Heart left ventricle (tissue), 16 donors: ENCODE measurements at regions not wholly inside any gene's neighbourhood (a gene's known extent, or its start where the extent isn't known, plus 50 kb on each side); places are given as distances from the start of the nearest gene placed in this dataset.

ENCODE experiments used
- ATAC-seq, 4 donors: fragments of 200-7000 bp; cut with Tn5 transposase; one replicate each; pipeline ENCODE4 v1.9.1; 2020 to 2022; ENCODE audit warnings: moderate library complexity in 4 of 4, mild to moderate bottlenecking in 3 of 4, moderate number of reproducible peaks in 1 of 4
- DNase-seq, 5 donors: peaks; one replicate each; pipeline ENCODE4 v3.0.0-alpha.2; 2020
- H3K27ac ChIP-seq, 12 donors: fragments of 200-600 bp; sonication (generic) in 4 of 12; one replicate each; pipeline versions ENCODE4 v1.5.0 to v1.8.0; 2016 to 2022; ENCODE audit warnings: mild to moderate bottlenecking in 2 of 12
- H3K27me3 ChIP-seq, 9 donors: fragments of 200-600 bp; sonication (generic) in 2 of 9; one replicate each; pipeline versions ENCODE4 v1.5.1 to v1.8.0; 2016 to 2022; ENCODE audit warnings: mild to moderate bottlenecking in 3 of 9
- H3K36me3 ChIP-seq, 9 donors: fragments of 200-600 bp; sonication (generic) in 2 of 9; one replicate each; pipeline versions ENCODE4 v1.5.0 to v1.8.0; 2018 to 2022; ENCODE audit warnings: mild to moderate bottlenecking in 2 of 9
- H3K4me1 ChIP-seq, 12 donors: fragments of 200-600 bp; sonication (generic) in 4 of 12; one replicate each; pipeline versions ENCODE4 v1.5.0 to v1.8.0; 2016 to 2022; ENCODE audit warnings: mild to moderate bottlenecking in 3 of 12
- H3K4me3 ChIP-seq, 12 donors: fragments of 200-600 bp; sonication (generic) in 4 of 12; one replicate each; pipeline versions ENCODE4 v1.5.0 to v1.8.0; 2017 to 2022; ENCODE audit warnings: mild to moderate bottlenecking in 9 of 12, moderate library complexity in 4 of 12
- H3K9me3 ChIP-seq, 12 donors: fragments of 200-600 bp; sonication (generic) in 4 of 12; one replicate each; pipeline versions ENCODE4 v1.5.0 to v1.8.0; 2016 to 2022; ENCODE audit warnings: mild to moderate bottlenecking in 1 of 12
- POLR2A ChIP-seq, 2 donors: fragments of 450-650 bp; IDR thresholded peaks; one replicate each; pipeline ENCODE4 v1.6.1; 2017; ENCODE audit warnings: antibody characterized with exemption in 2 of 2, mild to moderate bottlenecking in 2 of 2, moderate library complexity in 2 of 2
- WGBS, 4 donors: extraction: QIAGEN DNeasy Blood & Tissue Kit in 2 of 4; methylation state at CpG; one replicate each; pipeline versions ENCODE4 v1.1.5 to v1.1.7; 2013 to 2018; 5-methylcytosine and 5-hydroxymethylcytosine counted together
- intact Hi-C, 10 donors: fragments of 100-400 bp; cut with DNase I; formaldehyde crosslinking; loops; one replicate each; pipeline versions ENCODE4 v1.11.1 to v1.14.2; 2022
- TF ChIP-seq, protein P1 (sequence below), 12 donors: fragments of 200-600 bp; sonication (generic) in 4 of 12; IDR thresholded peaks; one replicate each; pipeline versions ENCODE4 v1.5.0 to v1.8.0; 2018 to 2022; ENCODE audit warnings: antibody characterized with exemption in 12 of 12, mild to moderate bottlenecking in 5 of 12
- donor health status: ischemic (EF 13 %, LVEDD 7.1; RV severe dilation, severe dysfunction).
- donor health status: healthy with polysubstance abuse.
- donor health status: DM: no; HTN: yes; CAD: no.
- donor health status: DM: no; HTN: no; CAD: no.
- donor health status: ischemic (EF 25% LVEDD 6.9; RV normal size, moderate dysfunction).
- donor health status: ischemic (EF 25% LVEDD 5.7; RV mildly dilated, moderate dysfunction).
- donor health status: healthy.
- donor health status: DM: yes; HTN: yes; CAD: no.
- donor health status: ischemic (EF 35%, LVEDD 5.7; RV mildly dilated, moderate dysfunction).
- donor health status: nonischemic (EF 11% LVEDD 7.7; RV severe dilation, severe dysfunction).
- donor health status: DM: yes; HTN: yes; CAD: no.
- donor health status: PGD.
- donor health status: ischemic (EF 29% LVEDD 5.4; RV normal size, mild dysfunction).
- donor health status: nonischemic (EF 23%, LVEDD 6.1; RV moderate dilation, normal function).

DNA sequence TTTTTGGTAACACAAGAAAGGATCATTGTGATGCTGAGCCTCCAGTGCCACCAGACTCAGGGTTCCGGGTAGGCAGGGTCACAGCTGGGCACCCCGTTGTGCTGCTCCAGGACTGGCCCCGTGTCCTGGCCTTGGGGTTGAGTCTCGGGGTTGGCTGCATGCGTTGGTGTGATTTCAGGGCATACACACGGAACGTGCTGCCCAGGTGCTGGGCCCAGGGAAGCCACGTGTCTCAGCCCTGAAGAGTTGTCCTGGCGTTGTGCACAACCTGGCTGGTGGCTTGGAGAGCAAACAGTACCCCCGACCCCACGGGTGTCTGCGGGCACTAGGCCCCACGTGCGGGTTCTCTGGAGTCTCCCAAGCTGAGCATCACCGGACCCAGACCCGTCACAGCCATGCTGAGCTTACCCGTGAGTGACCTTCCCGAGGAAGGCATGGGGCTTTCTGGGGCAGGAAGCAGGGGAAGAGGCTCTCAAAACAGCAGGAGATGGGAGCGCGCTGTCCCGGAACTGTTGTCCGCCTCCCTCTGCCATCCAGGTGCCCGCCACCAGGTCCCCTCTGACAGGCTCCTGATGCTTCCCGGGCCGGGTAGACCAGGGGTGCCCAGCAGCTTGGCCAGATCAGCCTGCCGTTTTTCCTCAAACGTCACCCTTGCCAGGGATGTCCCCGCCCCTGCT, 66.1 kb upstream of the ENPP6 start:
- H3K9me3 ChIP-seq, result no peaks in the 10 kb centered on the region
- no peaks in the 10 kb centered on the region for H3K36me3 ChIP-seq
- no peaks in the 10 kb centered on the region for H3K27me3 ChIP-seq
- H3K4me1 ChIP-seq, result peaks cover 0 to 44% (median 7%) of the 10 kb centered on the region in 12 donors
- ATAC-seq (peak in 2 of 4 donors; percentile 43 to 55), DNase-seq (no peak)
- peak overlapping the region in 8 of 12 donors; percentile 24 to 72 (median 40) for H3K27ac ChIP-seq
- peak overlapping the region in 10 of 12 donors; percentile 16 to 54 (median 34) for H3K4me3 ChIP-seq
- TF ChIP-seq POLR2A (IDR thresholded peaks at IDR 0.05), result no peak
- TF ChIP-seq, protein P1, sequence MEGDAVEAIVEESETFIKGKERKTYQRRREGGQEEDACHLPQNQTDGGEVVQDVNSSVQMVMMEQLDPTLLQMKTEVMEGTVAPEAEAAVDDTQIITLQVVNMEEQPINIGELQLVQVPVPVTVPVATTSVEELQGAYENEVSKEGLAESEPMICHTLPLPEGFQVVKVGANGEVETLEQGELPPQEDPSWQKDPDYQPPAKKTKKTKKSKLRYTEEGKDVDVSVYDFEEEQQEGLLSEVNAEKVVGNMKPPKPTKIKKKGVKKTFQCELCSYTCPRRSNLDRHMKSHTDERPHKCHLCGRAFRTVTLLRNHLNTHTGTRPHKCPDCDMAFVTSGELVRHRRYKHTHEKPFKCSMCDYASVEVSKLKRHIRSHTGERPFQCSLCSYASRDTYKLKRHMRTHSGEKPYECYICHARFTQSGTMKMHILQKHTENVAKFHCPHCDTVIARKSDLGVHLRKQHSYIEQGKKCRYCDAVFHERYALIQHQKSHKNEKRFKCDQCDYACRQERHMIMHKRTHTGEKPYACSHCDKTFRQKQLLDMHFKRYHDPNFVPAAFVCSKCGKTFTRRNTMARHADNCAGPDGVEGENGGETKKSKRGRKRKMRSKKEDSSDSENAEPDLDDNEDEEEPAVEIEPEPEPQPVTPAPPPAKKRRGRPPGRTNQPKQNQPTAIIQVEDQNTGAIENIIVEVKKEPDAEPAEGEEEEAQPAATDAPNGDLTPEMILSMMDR (IDR thresholded peaks at IDR 0.05), result no peak
- 80 to 93% (median 84%) methylated on average over 17 to 28 of the region's 28 CpGs for WGBS, 4 donors
- intact Hi-C loops, result loop anchor here in 6 of 10 donors (10.0 kb wide), 4 partner anchors 101 to 361 kb away; partner anchors contain the start of genes CASP3 (in 3 of the 6), PRIMPOL (in 3 of the 6) and IRF2 (in 1 of the 6)

DNA sequence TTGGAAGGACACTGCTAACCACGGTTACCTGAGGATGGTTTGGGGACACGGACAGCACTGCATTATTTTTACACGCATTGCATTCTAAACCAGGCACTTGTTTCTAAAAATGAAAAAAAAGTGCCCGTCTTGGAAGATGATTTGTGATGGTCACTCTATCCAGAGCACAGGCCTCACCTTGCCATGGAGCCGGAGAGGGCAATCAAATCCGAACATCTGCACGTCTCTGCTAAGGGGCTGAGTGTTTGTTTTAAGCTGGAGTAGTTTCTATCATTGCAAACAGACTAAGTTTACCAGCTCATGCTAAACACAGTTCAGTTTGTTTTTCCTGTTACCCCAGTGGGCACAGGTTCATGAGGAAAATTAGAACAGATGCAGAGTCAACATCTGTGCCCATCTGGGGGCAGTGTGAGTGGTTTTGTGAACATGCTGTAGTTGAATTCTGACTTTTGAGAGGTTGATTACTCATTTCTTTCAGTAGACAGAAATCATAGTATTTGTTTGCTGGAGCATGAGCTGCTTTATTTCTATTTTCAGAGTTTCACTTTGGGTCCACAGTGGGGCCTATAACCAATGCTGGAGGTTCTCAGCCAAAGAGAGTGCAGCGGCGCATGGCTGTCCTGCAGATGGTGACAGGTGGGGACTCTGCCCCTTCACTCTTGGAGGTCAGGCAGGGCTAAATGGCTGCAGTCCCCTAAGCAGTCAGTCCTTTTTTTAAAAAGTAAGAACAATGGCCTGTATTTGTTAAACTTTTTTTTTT, 65.4 kb upstream of the ENPP6 start:
- intact Hi-C loops, result loop anchor here in 6 of 10 donors (10.0 kb wide), 4 partner anchors 102 to 362 kb away; partner anchors contain the start of genes CASP3 (in 3 of the 6), PRIMPOL (in 3 of the 6) and IRF2 (in 1 of the 6)
- peak overlapping the region in 2 of 12 donors; percentile 39 to 45 for H3K27ac ChIP-seq

DNA sequence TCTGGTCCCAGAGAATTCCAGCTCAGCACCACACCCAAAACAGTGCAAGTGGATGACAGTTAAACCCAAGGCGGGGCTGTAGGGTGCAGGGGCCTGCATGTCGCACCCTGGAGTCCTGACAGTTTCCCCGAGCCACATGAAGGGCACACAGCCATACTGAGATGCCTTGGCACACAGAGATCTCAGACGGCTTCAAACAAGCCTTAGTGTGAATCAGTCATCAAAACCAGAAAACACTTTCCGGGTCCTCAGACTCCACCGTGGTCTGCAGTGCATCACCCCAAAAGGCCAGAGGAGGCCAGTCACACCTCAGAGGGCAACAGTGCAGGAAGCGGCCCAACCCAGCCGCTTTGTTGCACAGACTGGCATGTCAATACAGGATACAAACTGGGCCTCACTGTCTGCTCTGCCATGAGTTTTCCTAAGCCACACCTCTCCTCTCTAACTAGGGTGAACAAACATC, 64.6 kb upstream of the ENPP6 start:
- no peaks in the 10 kb centered on the region for H3K36me3 ChIP-seq
- H3K27ac ChIP-seq, result peak overlapping the region in 4 of 12 donors; percentile 17 to 39 (median 26)
- intact Hi-C loops, result loop anchor here in 6 of 10 donors (10.0 kb wide), 4 partner anchors 103 to 363 kb away; partner anchors contain the start of genes CASP3 (in 3 of the 6), PRIMPOL (in 3 of the 6) and IRF2 (in 1 of the 6)
- no peaks in the 10 kb centered on the region for H3K27me3 ChIP-seq
- WGBS, 4 donors, result 41 to 67% (median 60%) methylated on average over 8 of the region's 8 CpGs
- no peaks in the 10 kb centered on the region for H3K9me3 ChIP-seq
- peaks cover 0 to 33% (median 6%) of the 10 kb centered on the region in 12 donors for H3K4me1 ChIP-seq
- no peak for DNase-seq
- TF ChIP-seq, protein P1 (IDR thresholded peaks at IDR 0.05), result peak in 2 of 12 donors; percentile 18 to 25
- no peak for TF ChIP-seq POLR2A (IDR thresholded peaks at IDR 0.05)
- no peak overlapping the region for H3K4me3 ChIP-seq
- ATAC-seq, result peak in 3 of 4 donors; percentile 56 to 71 (median 65)

More for the DNA sequence above, 65.4 kb upstream of the ENPP6 start:
- 94 to 97% (median 96%) methylated on average over 9 of the region's 9 CpGs for WGBS, 4 donors
- Histone ChIP-seq H3K27me3 (no peaks in the 10 kb centered on the region), H3K9me3 (no peaks in the 10 kb centered on the region), H3K36me3 (no peaks in the 10 kb centered on the region), H3K4me3 (no peak overlapping the region), H3K4me1 (peaks cover 0 to 41% (median 7%) of the 10 kb centered on the region in 12 donors)
- DNase-seq, result no peak
- no peak for TF ChIP-seq POLR2A (IDR thresholded peaks at IDR 0.05)
- TF ChIP-seq, protein P1 (IDR thresholded peaks at IDR 0.05), result no peak
- no peak for ATAC-seq
